ENCODE measurements at regions not wholly inside any gene's neighbourhood (a gene's known extent, or its start where the extent isn't known, plus 50 kb on each side); places are given as distances from the start of the nearest gene placed in this dataset.

DNA sequence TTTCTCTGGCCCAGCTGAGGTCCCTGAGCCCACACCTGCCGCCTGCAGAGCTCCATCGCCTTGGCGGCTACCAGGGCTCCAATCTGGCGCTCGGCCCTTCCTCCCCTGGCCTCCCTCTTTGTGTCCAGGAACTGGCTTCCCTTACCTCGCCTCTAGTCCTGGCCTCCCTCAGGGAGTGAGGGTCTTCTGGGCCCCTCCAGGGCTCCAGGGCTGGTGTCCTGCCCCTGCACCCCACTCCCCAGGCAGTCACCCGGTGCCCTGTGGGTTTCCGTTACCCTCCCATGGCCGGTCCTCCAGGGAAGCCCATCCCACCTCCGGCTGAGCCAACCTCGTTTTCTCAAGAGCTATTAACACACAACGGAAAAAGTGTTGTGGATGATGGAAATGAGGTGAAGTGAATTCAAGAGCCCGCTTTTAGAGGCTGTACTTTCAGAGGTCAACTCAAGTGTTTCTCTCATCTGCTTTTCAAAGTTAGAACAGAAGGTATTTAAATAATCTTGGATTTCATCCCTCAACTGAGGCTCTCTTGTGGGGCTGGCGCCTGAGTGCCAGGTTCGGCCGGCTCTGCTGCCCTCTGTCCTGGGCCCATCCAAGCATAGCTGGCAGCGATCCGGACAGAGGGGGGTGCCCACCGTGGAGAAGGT, 131.9 kb downstream of the ASB1 start:
- no peak overlapping the region for H2AFZ ChIP-seq (ENCODE audit: insufficient read depth, low read depth, low read length, poor library complexity, severe bottlenecking)
- DNase-seq, result no peak
- H3K27ac Mint-ChIP-seq, result no peak overlapping the region
- no peak overlapping the region for H3K4me3 ChIP-seq (replicated peaks in 1 of 3; ENCODE audit: low read depth in 2 of 3, low read length in 3 of 3)
- H3K4me1 ChIP-seq (ENCODE audit: control insufficient read depth in 1 of 2, insufficient read depth in 2 of 2, low read length in 2 of 2), result peaks cover 14 to 21% of the 10 kb centered on the region in 2 donors
- H3K4me1 Mint-ChIP-seq, result peaks cover 24% of the 10 kb centered on the region
- no peak overlapping the region for H3K4me3 Mint-ChIP-seq
- no peaks in the 10 kb centered on the region for H3K36me3 ChIP-seq (replicated peaks in 1 of 2; ENCODE audit: control insufficient read depth in 1 of 2, insufficient read depth in 2 of 2, low read length in 2 of 2)
- H4K20me1 ChIP-seq (ENCODE audit: insufficient read depth, low read length), result no peaks in the 10 kb centered on the region
- H3K4me2 ChIP-seq (replicated peaks; ENCODE audit: extremely low read depth, low read length, poor library complexity, severe bottlenecking), result no peak overlapping the region
- peaks cover 0 to 2% (median 0%) of the 10 kb centered on the region in 7 donors for H3K9me3 Mint-ChIP-seq
- WGBS (ENCODE audit: insufficient coverage), result 97% methylated on average over 13 of the region's 19 CpGs
- H3K9me3 ChIP-seq (replicated peaks in 1 of 2; ENCODE audit: control insufficient read depth in 1 of 2, insufficient read depth in 1 of 2, low read length in 2 of 2), result peaks cover 0 to 2% of the 10 kb centered on the region in 2 donors
- no peak overlapping the region for H3K27ac ChIP-seq (ENCODE audit: low read depth in 1 of 2, low read length in 2 of 2)
- intact Hi-C loops (cut with micrococcal nuclease), result no loop called here
- TF ChIP-seq, protein P1, sequence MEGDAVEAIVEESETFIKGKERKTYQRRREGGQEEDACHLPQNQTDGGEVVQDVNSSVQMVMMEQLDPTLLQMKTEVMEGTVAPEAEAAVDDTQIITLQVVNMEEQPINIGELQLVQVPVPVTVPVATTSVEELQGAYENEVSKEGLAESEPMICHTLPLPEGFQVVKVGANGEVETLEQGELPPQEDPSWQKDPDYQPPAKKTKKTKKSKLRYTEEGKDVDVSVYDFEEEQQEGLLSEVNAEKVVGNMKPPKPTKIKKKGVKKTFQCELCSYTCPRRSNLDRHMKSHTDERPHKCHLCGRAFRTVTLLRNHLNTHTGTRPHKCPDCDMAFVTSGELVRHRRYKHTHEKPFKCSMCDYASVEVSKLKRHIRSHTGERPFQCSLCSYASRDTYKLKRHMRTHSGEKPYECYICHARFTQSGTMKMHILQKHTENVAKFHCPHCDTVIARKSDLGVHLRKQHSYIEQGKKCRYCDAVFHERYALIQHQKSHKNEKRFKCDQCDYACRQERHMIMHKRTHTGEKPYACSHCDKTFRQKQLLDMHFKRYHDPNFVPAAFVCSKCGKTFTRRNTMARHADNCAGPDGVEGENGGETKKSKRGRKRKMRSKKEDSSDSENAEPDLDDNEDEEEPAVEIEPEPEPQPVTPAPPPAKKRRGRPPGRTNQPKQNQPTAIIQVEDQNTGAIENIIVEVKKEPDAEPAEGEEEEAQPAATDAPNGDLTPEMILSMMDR (IDR thresholded peaks at IDR 0.05), result no peak
- no peaks in the 10 kb centered on the region for H3K79me2 ChIP-seq (ENCODE audit: insufficient read depth, low read length)
- no peaks in the 10 kb centered on the region for H3K36me3 Mint-ChIP-seq
- no peak overlapping the region for H3K9ac ChIP-seq (ENCODE audit: insufficient read depth, low read length, poor library complexity, severe bottlenecking)
- H3K27me3 Mint-ChIP-seq (ENCODE audit: low read depth in 3 of 3), result peaks cover 0 to 4% (median 1%) of the 10 kb centered on the region in 3 donors
- no peaks in the 10 kb centered on the region for H3K27me3 ChIP-seq (ENCODE audit: control insufficient read depth in 2 of 2, insufficient read depth in 2 of 2, low read length in 2 of 2)

- H3K27me3 ChIP-seq (ENCODE audit: control insufficient read depth in 2 of 2, insufficient read depth in 2 of 2, low read length in 2 of 2), result no peaks in the 10 kb centered on the region
- peaks cover 4 to 9% of the 10 kb centered on the region in 2 donors for H3K4me1 ChIP-seq (ENCODE audit: control insufficient read depth in 1 of 2, insufficient read depth in 2 of 2, low read length in 2 of 2)
- TF ChIP-seq, protein P1 (IDR thresholded peaks at IDR 0.05), result no peak
- Mint-ChIP-seq H3K27me3 (ENCODE audit: low read depth in 3 of 3) (peaks cover 0 to 5% (median 3%) of the 10 kb centered on the region in 3 donors), H3K4me1 (peaks cover 11% of the 10 kb centered on the region), H3K9me3 (no peaks in the 10 kb centered on the region), H3K4me3 (no peak overlapping the region), H3K36me3 (no peaks in the 10 kb centered on the region), H3K27ac (no peak overlapping the region)
- H3K9ac ChIP-seq (ENCODE audit: insufficient read depth, low read length, poor library complexity, severe bottlenecking), result no peak overlapping the region
- intact Hi-C loops (cut with micrococcal nuclease), result no loop called here
- no peaks in the 10 kb centered on the region for H4K20me1 ChIP-seq (ENCODE audit: insufficient read depth, low read length)
- no peaks in the 10 kb centered on the region for H3K79me2 ChIP-seq (ENCODE audit: insufficient read depth, low read length)
- H3K9me3 ChIP-seq (replicated peaks in 1 of 2; ENCODE audit: control insufficient read depth in 1 of 2, insufficient read depth in 1 of 2, low read length in 2 of 2), result no peaks in the 10 kb centered on the region
- H3K4me2 ChIP-seq (replicated peaks; ENCODE audit: extremely low read depth, low read length, poor library complexity, severe bottlenecking), result no peak overlapping the region
- H3K27ac ChIP-seq (ENCODE audit: low read depth in 1 of 2, low read length in 2 of 2), result no peak overlapping the region
- DNase-seq, result no peak
- H3K4me3 ChIP-seq (replicated peaks in 1 of 3; ENCODE audit: low read depth in 2 of 3, low read length in 3 of 3), result no peak overlapping the region
- H2AFZ ChIP-seq (ENCODE audit: insufficient read depth, low read depth, low read length, poor library complexity, severe bottlenecking), result no peak overlapping the region
- H3K36me3 ChIP-seq (replicated peaks in 1 of 2; ENCODE audit: control insufficient read depth in 1 of 2, insufficient read depth in 2 of 2, low read length in 2 of 2), result no peaks in the 10 kb centered on the region
- WGBS (ENCODE audit: insufficient coverage), result 82% methylated on average over 11 of the region's 11 CpGs
These were observed 133.5 kb downstream of the ASB1 start for GRCh38 chr2:238560234-238560633.

Measured in CD14-positive monocyte (primary cell).